ENCODE measurements at regions not wholly inside any gene's neighbourhood (a gene's known extent, or its start where the extent isn't known, plus 50 kb on each side); places are given as distances from the start of the nearest gene placed in this dataset.

- 75% methylated on average over 14 of the region's 14 CpGs for WGBS
- no peak for DNase-seq (ENCODE audit: low spot score)
- Histone ChIP-seq H3K36me3 (no peaks in the 10 kb centered on the region), H3K9me3 (no peaks in the 10 kb centered on the region), H3K4me3 (no peak overlapping the region), H3K4me1 (replicated peaks) (no peaks in the 10 kb centered on the region), H3K27ac (no peak overlapping the region), H3K27me3 (replicated peaks; ENCODE audit: insufficient read depth) (no peaks in the 10 kb centered on the region)
- TF ChIP-seq POLR2A (IDR thresholded peaks at IDR 0.05) (no peak), CTCF (IDR thresholded peaks at IDR 0.05) (no peak), POLR2AphosphoS5 (IDR thresholded peaks at IDR 0.05) (no peak)
- intact Hi-C loops (cut with DNase I): no loop called here
Measured at GRCh38 chr17:79509490-79509889, 101.4 kb downstream of the RBFOX3 start.

GRCh38 chr17:79509008-79509407 lies 101.8 kb downstream of the RBFOX3 start:
- Histone ChIP-seq H3K9me3 (no peaks in the 10 kb centered on the region), H3K36me3 (no peaks in the 10 kb centered on the region), H3K4me1 (replicated peaks) (no peaks in the 10 kb centered on the region), H3K27me3 (replicated peaks; ENCODE audit: insufficient read depth) (no peaks in the 10 kb centered on the region), H3K27ac (no peak overlapping the region), H3K4me3 (no peak overlapping the region)
- 87% methylated on average over 18 of the region's 18 CpGs for WGBS
- no peak for DNase-seq (ENCODE audit: low spot score)
- intact Hi-C loops (cut with DNase I): no loop called here
- no peak for TF ChIP-seq POLR2A (IDR thresholded peaks at IDR 0.05)
- TF ChIP-seq POLR2AphosphoS5 (IDR thresholded peaks at IDR 0.05): no peak
- TF ChIP-seq CTCF (IDR thresholded peaks at IDR 0.05): no peak

- Histone ChIP-seq H3K27ac (no peak overlapping the region), H3K27me3 (replicated peaks; ENCODE audit: insufficient read depth) (no peaks in the 10 kb centered on the region), H3K36me3 (no peaks in the 10 kb centered on the region), H3K9me3 (no peaks in the 10 kb centered on the region), H3K4me1 (replicated peaks) (no peaks in the 10 kb centered on the region), H3K4me3 (no peak overlapping the region)
- no peak for TF ChIP-seq POLR2AphosphoS5 (IDR thresholded peaks at IDR 0.05)
- TF ChIP-seq POLR2A (IDR thresholded peaks at IDR 0.05): no peak
- no peak for TF ChIP-seq CTCF (IDR thresholded peaks at IDR 0.05)
- DNase-seq (ENCODE audit: low spot score): no peak
- WGBS: 29% methylated on average over 22 of the region's 22 CpGs
- intact Hi-C loops (cut with DNase I): no loop called here
Measured at GRCh38 chr17:79508291-79508716, 102.5 kb downstream of the RBFOX3 start.

GRCh38 chr17:79506955-79507354 lies 103.9 kb downstream of the RBFOX3 start:
- intact Hi-C loops (cut with DNase I): no loop called here
- Histone ChIP-seq H3K27ac (no peak overlapping the region), H3K4me1 (replicated peaks) (no peaks in the 10 kb centered on the region), H3K36me3 (no peaks in the 10 kb centered on the region), H3K9me3 (no peaks in the 10 kb centered on the region), H3K27me3 (replicated peaks; ENCODE audit: insufficient read depth) (no peaks in the 10 kb centered on the region), H3K4me3 (no peak overlapping the region)
- DNase-seq (ENCODE audit: low spot score): no peak
- WGBS: 87% methylated on average over 10 of the region's 10 CpGs
- no peak for TF ChIP-seq POLR2AphosphoS5 (IDR thresholded peaks at IDR 0.05)
- no peak for TF ChIP-seq CTCF (IDR thresholded peaks at IDR 0.05)
- no peak for TF ChIP-seq POLR2A (IDR thresholded peaks at IDR 0.05)

- Histone ChIP-seq H3K27ac (no peak overlapping the region), H3K4me3 (no peak overlapping the region), H3K4me1 (replicated peaks) (no peaks in the 10 kb centered on the region), H3K36me3 (no peaks in the 10 kb centered on the region), H3K9me3 (no peaks in the 10 kb centered on the region), H3K27me3 (replicated peaks; ENCODE audit: insufficient read depth) (no peaks in the 10 kb centered on the region)
- TF ChIP-seq POLR2A (IDR thresholded peaks at IDR 0.05) (no peak), POLR2AphosphoS5 (IDR thresholded peaks at IDR 0.05) (no peak)
- 92% methylated on average over 24 of the region's 24 CpGs for WGBS
- no peak for DNase-seq (ENCODE audit: low spot score)
- intact Hi-C loops (cut with DNase I): no loop called here
Measured at GRCh38 chr17:79506150-79506870, 104.5 kb downstream of the RBFOX3 start.

Data from prostate gland (tissue), 2 donors.